ENCODE measurements at regions not wholly inside any gene's neighbourhood (a gene's known extent, or its start where the extent isn't known, plus 50 kb on each side); places are given as distances from the start of the nearest gene placed in this dataset.
"Not testable (repeated sequence)": the region's sequence is repeated elsewhere in the genome, so short reads cannot be mapped to it uniquely, and the experiment has no call there.

DNA sequence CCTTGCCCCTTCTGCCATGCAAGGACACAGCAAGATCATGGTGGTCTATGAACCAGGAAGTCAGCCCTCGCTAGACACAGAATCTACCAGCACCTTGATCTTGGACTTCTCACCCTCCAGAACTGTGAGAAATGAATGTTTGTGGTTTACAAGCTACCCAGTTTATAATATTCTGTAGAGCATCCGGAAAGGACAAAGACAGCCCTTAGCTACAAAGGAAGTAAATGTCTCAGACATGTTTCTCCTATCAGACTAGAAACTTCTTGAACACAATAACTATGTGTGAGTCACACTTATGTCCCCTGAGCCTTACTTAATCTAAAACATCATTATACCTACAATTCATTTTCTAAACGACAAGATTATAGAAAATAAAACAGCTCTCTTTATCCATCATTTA, 176.7 kb downstream of the KLHL28 start:
- DNase-seq (ENCODE audit: low read depth), result no peak

GRCh38 chr14:44783901-44784300, 177.8 kb downstream of the KLHL28 start:
- no peak for DNase-seq (ENCODE audit: low read depth)

GRCh38 chr14:44782775-44783238, 178.9 kb downstream of the KLHL28 start:
- no peak for DNase-seq (ENCODE audit: low read depth)

GRCh38 chr14:44780989-44781388, 180.8 kb downstream of the KLHL28 start:
- no peak for DNase-seq (ENCODE audit: low read depth)

DNA sequence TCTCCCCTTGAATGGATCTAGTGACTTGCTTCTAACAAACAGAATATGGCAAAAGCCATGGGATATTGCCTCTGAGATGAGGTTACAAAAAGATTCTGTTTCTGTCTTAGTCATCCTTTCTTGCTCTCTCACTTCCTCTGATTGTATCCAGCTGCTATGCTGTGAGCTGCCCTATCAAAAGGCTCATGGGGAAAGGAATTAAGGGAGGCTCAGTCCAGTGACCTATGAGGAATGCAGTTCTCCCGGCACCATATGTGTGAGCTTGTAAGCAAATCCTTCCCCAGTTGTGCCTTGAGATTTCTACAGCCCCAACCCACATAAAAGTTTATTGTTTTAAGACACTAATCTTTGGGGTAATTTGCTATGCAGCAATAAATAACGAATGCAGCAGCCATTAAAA, 183.1 kb downstream of the KLHL28 start:
- DNase-seq (ENCODE audit: low read depth), result peak; percentile 33

- no peak for DNase-seq (ENCODE audit: low read depth)
These were observed 184.2 kb downstream of the KLHL28 start for GRCh38 chr14:44777584-44777983.

- DNase-seq (ENCODE audit: low read depth), result no peak
These were observed 186.5 kb downstream of the KLHL28 start for GRCh38 chr14:44775248-44775647.

DNA sequence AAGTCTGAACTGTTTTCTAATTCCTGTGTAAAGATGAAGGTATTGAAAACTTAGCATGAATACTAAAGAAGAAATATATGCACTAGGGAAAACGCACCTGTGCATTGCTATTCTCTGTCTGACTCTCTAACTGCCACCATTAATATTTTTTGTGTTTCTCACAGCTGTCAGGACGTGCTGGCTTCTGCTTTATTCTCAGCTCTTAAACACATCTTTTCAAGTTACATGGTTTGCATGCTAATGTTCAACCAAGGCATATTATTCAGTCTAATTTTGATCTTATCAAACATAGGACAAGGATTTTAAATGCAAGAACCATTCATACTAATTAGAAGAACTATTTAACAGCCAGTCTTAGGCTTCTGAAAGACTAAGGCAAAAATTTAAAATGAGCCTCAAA, 187.4 kb downstream of the KLHL28 start:
- DNase-seq (ENCODE audit: low read depth), result no peak

GRCh38 chr14:44771496-44771895, 190.3 kb downstream of the KLHL28 start:
- DNase-seq (ENCODE audit: low read depth), result no peak

DNA sequence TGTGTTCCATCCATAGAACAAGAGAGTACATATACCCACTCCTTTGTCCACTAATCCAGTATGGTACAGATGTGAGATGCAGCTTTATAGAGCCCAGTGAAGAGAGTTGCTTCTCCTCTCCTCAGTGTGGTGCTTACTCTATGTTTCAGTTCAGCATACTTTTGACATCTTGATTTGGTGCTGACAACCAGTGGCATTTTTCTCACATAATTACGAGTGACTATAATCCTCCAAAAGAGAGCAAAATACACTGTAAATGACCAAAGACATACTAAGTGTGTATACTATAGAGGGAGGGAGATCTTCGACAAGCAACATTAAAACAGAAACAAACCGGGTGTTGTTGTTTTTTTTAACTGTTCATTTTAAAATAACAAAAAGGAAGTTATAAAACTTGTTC, 191.5 kb downstream of the KLHL28 start:
- no peak for DNase-seq (ENCODE audit: low read depth)

- DNase-seq (ENCODE audit: low read depth), result no peak
These were observed 192.8 kb downstream of the KLHL28 start for GRCh38 chr14:44768935-44769334.

- no peak for DNase-seq (ENCODE audit: low read depth)
These were observed 194.0 kb downstream of the KLHL28 start for GRCh38 chr14:44767646-44768173.

DNA sequence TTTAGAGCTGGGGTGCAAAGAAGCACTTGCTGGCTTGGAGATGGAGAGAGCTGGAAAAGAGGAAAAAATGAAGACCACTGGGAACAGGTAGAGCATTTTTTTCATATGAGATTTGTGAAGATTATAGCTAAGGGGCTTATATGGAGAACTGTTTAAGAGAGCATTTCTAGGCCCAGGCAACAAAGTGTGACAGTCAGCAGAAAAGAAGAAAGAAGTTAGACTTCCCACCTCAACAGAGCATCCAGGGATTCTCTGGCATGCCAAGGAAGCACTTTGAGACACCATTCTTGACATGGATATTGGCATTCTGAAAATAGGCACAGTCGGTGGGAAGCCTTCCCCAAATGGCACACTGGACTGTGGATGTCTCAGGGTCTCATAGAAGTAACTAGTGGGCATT, 195.5 kb downstream of the KLHL28 start:
- no peak for DNase-seq (ENCODE audit: low read depth)

DNA sequence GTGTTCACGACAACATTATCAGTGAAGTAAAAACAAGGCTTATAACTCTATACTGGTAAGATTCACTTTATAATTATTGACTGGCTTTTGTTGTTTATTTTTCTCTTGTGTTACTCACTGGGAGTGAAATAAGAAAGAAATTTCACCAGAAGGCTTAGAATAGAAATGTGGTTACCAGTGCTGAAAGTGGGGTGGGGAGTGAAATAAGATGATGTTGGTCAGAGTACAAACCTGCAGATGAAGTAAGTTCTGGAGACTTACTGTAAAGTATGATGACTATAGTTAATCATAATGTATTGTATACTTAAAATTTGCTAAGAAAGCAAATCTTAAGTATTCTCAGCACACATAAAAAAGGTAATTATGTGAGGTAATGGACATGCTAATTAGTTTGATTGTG, 198.4 kb downstream of the KLHL28 start:
- no peak for DNase-seq (ENCODE audit: low read depth)

- no peak for DNase-seq (ENCODE audit: low read depth)
These were observed 202.5 kb downstream of the KLHL28 start for GRCh38 chr14:44759277-44759676.

DNA sequence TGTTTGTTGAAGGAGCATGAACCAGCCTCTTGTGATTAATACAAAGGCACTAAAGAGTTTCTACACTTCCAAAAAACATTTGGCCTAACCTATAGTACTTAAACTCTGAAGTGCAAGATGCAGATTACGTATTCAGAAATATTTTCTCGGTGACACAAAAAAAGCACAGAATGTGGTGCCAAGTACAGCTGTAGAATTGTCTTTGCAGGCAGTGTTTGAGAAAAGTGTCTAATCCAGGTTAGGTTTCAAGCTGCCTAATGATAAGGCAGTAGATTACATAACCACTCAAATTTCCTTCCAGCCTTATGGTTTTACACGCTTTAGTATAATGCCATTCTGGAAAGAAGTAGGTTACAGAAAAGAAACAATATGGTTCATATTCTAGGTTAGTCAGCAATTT, 205.2 kb downstream of the KLHL28 start:
- DNase-seq (ENCODE audit: low read depth), result no peak

DNA sequence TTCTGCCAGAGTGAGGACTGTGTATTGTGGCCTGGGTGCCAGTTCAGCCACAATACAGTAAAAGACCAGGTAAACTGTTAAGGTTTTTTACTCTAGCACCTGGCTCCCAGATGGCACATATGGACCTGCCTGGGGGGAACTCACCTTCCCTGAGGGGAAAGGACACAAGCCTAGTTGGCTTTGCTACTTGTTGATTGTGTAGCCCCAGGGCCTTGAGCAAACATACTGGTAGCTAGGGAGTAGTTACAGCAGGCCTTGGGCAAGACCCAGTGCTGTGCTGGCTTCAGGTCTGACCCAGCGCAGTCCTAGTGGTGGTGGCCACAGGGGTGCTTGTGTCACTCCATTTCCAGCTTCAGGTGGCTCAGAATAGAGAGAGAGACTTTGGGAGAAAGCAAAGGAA, 216.4 kb downstream of the KLHL28 start:
- no peak for DNase-seq (ENCODE audit: low read depth)

GRCh38 chr14:44742202-44742601, 219.5 kb downstream of the KLHL28 start:
- DNase-seq (ENCODE audit: low read depth), result no peak

DNA sequence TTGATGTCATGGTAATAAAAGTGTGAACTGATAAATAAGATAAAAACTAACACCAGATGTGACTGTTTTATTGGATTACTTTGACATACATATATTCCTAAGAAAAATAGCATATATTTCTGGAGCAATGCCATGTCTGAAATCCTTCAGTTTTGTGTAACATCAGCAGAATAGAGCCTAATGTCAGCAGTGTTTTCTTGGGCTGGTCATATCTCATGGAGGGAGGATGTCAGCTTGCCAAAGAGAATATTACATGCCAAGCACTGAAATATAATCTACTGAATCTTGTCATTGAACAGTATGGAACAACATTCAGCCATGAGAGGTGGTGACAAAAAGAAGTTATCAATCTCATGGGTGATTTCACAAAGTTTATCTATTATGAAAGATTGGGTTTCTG, 220.3 kb downstream of the KLHL28 start:
- no peak for DNase-seq (ENCODE audit: low read depth)

DNA sequence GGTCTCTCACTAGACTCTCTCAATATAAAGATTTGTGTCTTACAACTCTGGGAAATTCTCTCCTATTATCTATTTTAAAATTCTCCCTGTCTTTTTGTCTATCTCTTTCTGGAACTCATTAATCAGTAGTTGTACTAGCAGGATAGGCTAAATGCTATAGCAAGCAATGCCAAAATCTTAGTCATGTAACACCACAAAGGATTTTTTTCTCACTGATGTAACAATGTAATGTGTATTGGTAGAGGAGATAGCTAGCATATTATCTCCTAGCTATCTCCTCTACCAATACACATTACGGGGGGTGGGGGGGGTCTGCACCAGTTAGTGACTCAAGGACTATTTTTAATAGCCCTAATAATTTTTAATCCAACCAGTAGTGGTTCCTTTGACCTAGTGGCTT, 225.4 kb downstream of the KLHL28 start:
- DNase-seq (ENCODE audit: low read depth), result no peak

DNA sequence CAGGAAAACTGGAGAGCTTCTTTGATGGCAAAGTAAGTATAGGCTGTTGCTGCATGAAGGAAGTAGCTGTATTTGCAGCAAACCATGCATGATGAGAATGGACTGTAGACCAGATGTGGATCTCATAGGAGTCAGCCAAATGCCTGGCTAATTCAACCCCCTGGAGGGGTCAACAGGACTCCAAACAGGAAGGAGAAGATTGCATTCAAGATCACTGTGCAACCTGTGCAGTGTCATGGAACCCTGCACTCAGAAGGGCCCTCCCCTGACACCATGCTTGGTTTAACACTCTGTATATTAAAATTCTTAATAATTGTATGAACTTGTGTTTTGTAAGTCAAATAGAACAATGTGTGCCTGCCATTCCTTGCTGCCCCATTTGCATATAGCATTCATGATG, 225.1 kb upstream of the FSCB start:
- no peak for DNase-seq (ENCODE audit: low read depth)

- no peak for DNase-seq (ENCODE audit: low read depth)
These were observed 223.8 kb upstream of the FSCB start for GRCh38 chr14:44730860-44731259.

GRCh38 chr14:44721395-44721794, 214.3 kb upstream of the FSCB start:
- DNase-seq (ENCODE audit: low read depth), result not testable (repeated sequence)

GRCh38 chr14:44720707-44721106, 213.6 kb upstream of the FSCB start:
- no peak for DNase-seq (ENCODE audit: low read depth)

Data from fibroblast of the conjunctiva (primary cell).